Mesendoderm (in vitro differentiated cells): ENCODE measurements at regions not wholly inside any gene's neighbourhood (a gene's known extent, or its start where the extent isn't known, plus 50 kb on each side); places are given as distances from the start of the nearest gene placed in this dataset.
"Not testable (repeated sequence)": the region's sequence is repeated elsewhere in the genome, so short reads cannot be mapped to it uniquely, and the experiment has no call there.

Experiments used
- DNase-seq: peaks from one replicate; pipeline ENCODE4 v3.0.0; 2013
- H2AK5ac ChIP-seq: 2 replicates; pipeline ENCODE4 v1.6.1; 2013; ENCODE audit warnings: low read length, inconsistent platforms
- H2BK120ac ChIP-seq: 2 replicates; pipeline ENCODE4 v1.6.1; 2013; ENCODE audit warnings: low read depth, mild to moderate bottlenecking, low read length, moderate library complexity, mixed read lengths
- H2BK15ac ChIP-seq: replicated peaks from 2 replicates; pipeline ENCODE4 v1.6.1; 2013; ENCODE audit warnings: low read depth, mild to moderate bottlenecking, moderate library complexity
- H2BK5ac ChIP-seq: 2 replicates; pipeline ENCODE4 v1.6.1; 2013; ENCODE audit warnings: low read length, inconsistent platforms
- H3K18ac ChIP-seq: 2 replicates; pipeline ENCODE4 v1.6.1; 2013; ENCODE audit warnings: mild to moderate bottlenecking, low read length, mixed read lengths
- H3K23ac ChIP-seq: one replicate; pipeline ENCODE4 v1.6.1; 2013; ENCODE audit warnings: low read length
- H3K27ac ChIP-seq: 2 replicates; pipeline ENCODE4 v1.5.1; 2013; ENCODE audit warnings: low read depth, mild to moderate bottlenecking, inconsistent platforms, low read length, moderate library complexity
- H3K27me3 ChIP-seq: 2 replicates; pipeline ENCODE4 v1.6.1; 2013; ENCODE audit warnings: low read length, control low read depth, mild to moderate bottlenecking, inconsistent platforms; ENCODE audit not compliant: insufficient read depth, poor library complexity
- H3K36me3 ChIP-seq: 2 replicates; pipeline ENCODE4 v1.6.1; 2013; ENCODE audit warnings: low read length, inconsistent platforms; ENCODE audit not compliant: control insufficient read depth, insufficient read depth
- H3K4ac ChIP-seq: one replicate; pipeline ENCODE4 v1.6.1; 2013; ENCODE audit warnings: low read depth, mild to moderate bottlenecking, low read length, moderate library complexity
- H3K4me1 ChIP-seq: 2 replicates; pipeline ENCODE4 v1.6.1; 2013; ENCODE audit warnings: low read depth, low read length, inconsistent platforms; ENCODE audit not compliant: control insufficient read depth
- H3K4me2 ChIP-seq: 2 replicates; pipeline ENCODE4 v1.6.1; 2013; ENCODE audit warnings: low read length
- H3K4me3 ChIP-seq: 2 replicates; pipeline ENCODE4 v1.5.1; 2013; ENCODE audit warnings: mild to moderate bottlenecking, low read length
- H3K56ac ChIP-seq: one replicate; pipeline ENCODE4 v1.6.1; 2013; ENCODE audit warnings: low read length
- H3K79me1 ChIP-seq: 2 replicates; pipeline ENCODE4 v1.6.1; 2013; ENCODE audit warnings: low read length, inconsistent platforms
- H3K79me2 ChIP-seq: 2 replicates; pipeline ENCODE4 v1.6.1; 2013; ENCODE audit warnings: mild to moderate bottlenecking, low read length; ENCODE audit not compliant: control insufficient read depth, insufficient read depth
- H3K9ac ChIP-seq: 2 replicates; pipeline ENCODE4 v1.6.1; 2013; ENCODE audit warnings: low read length, inconsistent platforms
- H4K5ac ChIP-seq: one replicate; pipeline ENCODE4 v1.6.1; 2013; ENCODE audit warnings: low read length
- H4K8ac ChIP-seq: one replicate; pipeline ENCODE4 v1.6.1; 2013; ENCODE audit warnings: low read depth, mild to moderate bottlenecking, control low read depth, low read length, moderate library complexity
- WGBS: extraction: QIAGEN DNeasy Blood & Tissue Kit; methylation state at CpG from one replicate; pipeline ENCODE4 v1.1.7; 2013; ENCODE audit warnings: low lambda C conversion rate, missing lambda C conversion rate; ENCODE audit not compliant: insufficient coverage; ENCODE audit errors: extremely low coverage; 5-methylcytosine and 5-hydroxymethylcytosine counted together

- Histone ChIP-seq H4K5ac (no peak overlapping the region), H2BK15ac (no peak overlapping the region), H3K36me3 (no peaks in the 10 kb centered on the region), H3K27ac (no peak overlapping the region), H2BK5ac (no peak overlapping the region), H4K8ac (no peak overlapping the region), H3K23ac (no peak overlapping the region), H3K4me2 (no peak overlapping the region), H3K4me3 (no peak overlapping the region), H3K79me2 (no peaks in the 10 kb centered on the region), H3K27me3 (no peaks in the 10 kb centered on the region), H2BK120ac (no peak overlapping the region), H3K4me1 (no peaks in the 10 kb centered on the region), H3K9ac (no peak overlapping the region), H3K79me1 (no peaks in the 10 kb centered on the region), H3K4ac (no peak overlapping the region), H3K56ac (no peak overlapping the region), H2AK5ac (no peak overlapping the region), H3K18ac (no peak overlapping the region)
- DNase-seq = no peak
These were observed 151.1 kb upstream of the HMGA2 start for GRCh38 chr12:65673156-65673690.

DNA sequence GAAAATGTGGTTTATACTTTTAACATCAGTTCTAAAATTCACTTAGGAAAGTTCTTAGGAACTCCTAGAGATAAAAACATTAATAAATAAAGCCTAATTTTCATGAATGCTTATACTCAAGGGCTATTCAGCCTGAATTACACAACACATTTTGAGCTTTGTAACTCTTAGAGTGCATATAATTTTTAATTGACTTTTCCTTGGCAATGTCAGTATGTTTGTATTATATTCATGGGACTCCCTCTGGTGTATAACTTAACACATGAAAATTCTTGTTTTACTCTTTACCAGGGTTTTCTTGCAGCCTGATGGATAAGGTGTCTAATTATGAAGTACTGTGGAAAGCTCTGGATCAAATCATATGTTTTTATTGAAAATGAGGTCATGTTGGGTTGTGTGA, 150.6 kb upstream of the HMGA2 start:
- no peak overlapping the region for H2BK120ac ChIP-seq
- H2BK15ac ChIP-seq = no peak overlapping the region
- H3K23ac ChIP-seq = no peak overlapping the region
- DNase-seq = no peak
- H3K4me2 ChIP-seq = no peak overlapping the region
- no peak overlapping the region for H2AK5ac ChIP-seq
- H3K4me1 ChIP-seq = no peaks in the 10 kb centered on the region
- H3K4ac ChIP-seq = no peak overlapping the region
- H3K27ac ChIP-seq = no peak overlapping the region
- H2BK5ac ChIP-seq = no peak overlapping the region
- no peaks in the 10 kb centered on the region for H3K36me3 ChIP-seq
- no peak overlapping the region for H3K56ac ChIP-seq
- no peaks in the 10 kb centered on the region for H3K79me2 ChIP-seq
- no peaks in the 10 kb centered on the region for H3K79me1 ChIP-seq
- H3K9ac ChIP-seq = no peak overlapping the region
- H4K8ac ChIP-seq = no peak overlapping the region
- H3K4me3 ChIP-seq = no peak overlapping the region
- H4K5ac ChIP-seq = no peak overlapping the region
- H3K18ac ChIP-seq = no peak overlapping the region
- no peaks in the 10 kb centered on the region for H3K27me3 ChIP-seq

- H3K4me3 ChIP-seq = no peak overlapping the region
- H2BK120ac ChIP-seq = no peak overlapping the region
- H3K4me2 ChIP-seq = no peak overlapping the region
- H3K79me1 ChIP-seq = no peaks in the 10 kb centered on the region
- H2AK5ac ChIP-seq = no peak overlapping the region
- H3K27me3 ChIP-seq = no peaks in the 10 kb centered on the region
- H3K27ac ChIP-seq = no peak overlapping the region
- no peak overlapping the region for H3K56ac ChIP-seq
- no peak overlapping the region for H2BK5ac ChIP-seq
- H3K18ac ChIP-seq = no peak overlapping the region
- no peak for DNase-seq
- no peaks in the 10 kb centered on the region for H3K4me1 ChIP-seq
- no peak overlapping the region for H3K9ac ChIP-seq
- no peak overlapping the region for H3K23ac ChIP-seq
- H3K4ac ChIP-seq = no peak overlapping the region
- H4K8ac ChIP-seq = no peak overlapping the region
- WGBS = no CpG with 5 or more reads among the region's 1 CpG
- no peaks in the 10 kb centered on the region for H3K36me3 ChIP-seq
- H2BK15ac ChIP-seq = no peak overlapping the region
- H4K5ac ChIP-seq = no peak overlapping the region
- H3K79me2 ChIP-seq = no peaks in the 10 kb centered on the region
These were observed 149.1 kb upstream of the HMGA2 start for GRCh38 chr12:65675141-65675621.

GRCh38 chr12:65678172-65678571, 146.1 kb upstream of the HMGA2 start:
- not testable (repeated sequence) for H3K27ac ChIP-seq, H2BK5ac ChIP-seq

GRCh38 chr12:65681226-65681625, 143.1 kb upstream of the HMGA2 start:
- no peak overlapping the region for H3K4me3 ChIP-seq
- H3K9ac ChIP-seq = no peak overlapping the region
- no peak overlapping the region for H2BK5ac ChIP-seq
- no peaks in the 10 kb centered on the region for H3K4me1 ChIP-seq
- H3K36me3 ChIP-seq = no peaks in the 10 kb centered on the region
- no peak overlapping the region for H2BK15ac ChIP-seq
- H3K27me3 ChIP-seq = no peaks in the 10 kb centered on the region
- no peak overlapping the region for H3K4me2 ChIP-seq
- no peaks in the 10 kb centered on the region for H3K79me1 ChIP-seq
- H3K79me2 ChIP-seq = no peaks in the 10 kb centered on the region
- no peak overlapping the region for H3K56ac ChIP-seq
- H2AK5ac ChIP-seq = no peak overlapping the region
- H3K27ac ChIP-seq = no peak overlapping the region
- DNase-seq = no peak
- WGBS = no CpG with 5 or more reads among the region's 1 CpG
- H2BK120ac ChIP-seq = no peak overlapping the region
- no peak overlapping the region for H3K4ac ChIP-seq
- H4K5ac ChIP-seq = no peak overlapping the region
- H3K18ac ChIP-seq = no peak overlapping the region
- H3K23ac ChIP-seq = no peak overlapping the region
- no peak overlapping the region for H4K8ac ChIP-seq

More at GRCh38 chr12:65678172-65678571, 146.1 kb upstream of the HMGA2 start:
- H2BK15ac ChIP-seq, H3K79me1 ChIP-seq, H4K8ac ChIP-seq, H3K79me2 ChIP-seq, H3K18ac ChIP-seq, H3K36me3 ChIP-seq, H3K27me3 ChIP-seq, H3K4me2 ChIP-seq, H3K23ac ChIP-seq, H4K5ac ChIP-seq, H3K9ac ChIP-seq, H3K4me1 ChIP-seq, H3K4ac ChIP-seq, DNase-seq, H3K4me3 ChIP-seq, H2BK120ac ChIP-seq, H2AK5ac ChIP-seq, H3K56ac ChIP-seq: not testable (repeated sequence)
- no CpG with 5 or more reads among the region's 4 CpGs for WGBS

DNA sequence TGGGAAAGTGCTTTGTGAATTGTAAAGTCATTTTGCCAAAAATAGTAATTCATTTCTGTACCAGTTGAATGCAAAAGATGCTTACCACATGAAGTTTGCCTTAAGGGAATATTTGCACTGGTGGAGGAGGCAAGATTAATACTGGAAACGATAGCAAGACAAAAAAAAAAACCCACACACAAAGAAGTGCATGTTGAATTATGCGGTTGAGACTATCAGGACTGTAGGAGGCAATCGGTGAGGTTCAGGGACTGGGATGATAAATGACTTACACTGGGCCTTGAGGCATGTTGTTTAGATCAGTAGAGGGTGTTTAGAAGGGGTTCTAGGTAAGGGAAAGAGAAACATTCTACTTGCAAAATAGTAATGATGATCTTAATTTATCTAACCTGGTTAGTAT, 142.2 kb upstream of the HMGA2 start:
- Histone ChIP-seq H2BK120ac (no peak overlapping the region), H3K79me1 (no peaks in the 10 kb centered on the region), H2AK5ac (no peak overlapping the region), H3K36me3 (no peaks in the 10 kb centered on the region), H3K4me3 (no peak overlapping the region), H2BK5ac (no peak overlapping the region), H3K27ac (no peak overlapping the region), H3K56ac (no peak overlapping the region), H3K27me3 (no peaks in the 10 kb centered on the region), H2BK15ac (no peak overlapping the region), H3K79me2 (no peaks in the 10 kb centered on the region), H3K23ac (no peak overlapping the region), H3K4me2 (no peak overlapping the region), H3K4me1 (no peaks in the 10 kb centered on the region), H3K4ac (no peak overlapping the region), H4K5ac (no peak overlapping the region), H3K9ac (no peak overlapping the region), H3K18ac (no peak overlapping the region), H4K8ac (no peak overlapping the region)
- no CpG with 5 or more reads among the region's 3 CpGs for WGBS
- no peak for DNase-seq
